ENCODE measurements at regions not wholly inside any gene's neighbourhood (a gene's known extent, or its start where the extent isn't known, plus 50 kb on each side); places are given as distances from the start of the nearest gene placed in this dataset.

GRCh38 chr15:29473621-29474105 is 204.0 kb upstream of the NSMCE3 start:
- TF ChIP-seq MAX (IDR thresholded peaks at IDR 0.05; ENCODE audit: insufficient read depth, insufficient read length) (no peak), POLR2A (IDR thresholded peaks at IDR 0.05; ENCODE audit: low read depth, low read length) (no peak), EZH2 (IDR thresholded peaks at IDR 0.05; ENCODE audit: borderline replicate concordance, low read depth, low read length, severe bottlenecking) (no peak), POLR2AphosphoS5 (IDR thresholded peaks at IDR 0.05; ENCODE audit: insufficient read depth, low read depth, low read length) (no peak), JUN (IDR thresholded peaks at IDR 0.05; ENCODE audit: borderline replicate concordance, insufficient read depth, insufficient read length, low read depth) (no peak), MYC (IDR thresholded peaks at IDR 0.05; ENCODE audit: low read depth, low read length) (no peak), GATA2 (IDR thresholded peaks at IDR 0.05; ENCODE audit: insufficient read depth, insufficient read length, low read depth, low read length) (no peak), FOS (IDR thresholded peaks at IDR 0.05; ENCODE audit: borderline replicate concordance, insufficient read depth, low read length) (no peak)
- TF ChIP-seq, protein P1, sequence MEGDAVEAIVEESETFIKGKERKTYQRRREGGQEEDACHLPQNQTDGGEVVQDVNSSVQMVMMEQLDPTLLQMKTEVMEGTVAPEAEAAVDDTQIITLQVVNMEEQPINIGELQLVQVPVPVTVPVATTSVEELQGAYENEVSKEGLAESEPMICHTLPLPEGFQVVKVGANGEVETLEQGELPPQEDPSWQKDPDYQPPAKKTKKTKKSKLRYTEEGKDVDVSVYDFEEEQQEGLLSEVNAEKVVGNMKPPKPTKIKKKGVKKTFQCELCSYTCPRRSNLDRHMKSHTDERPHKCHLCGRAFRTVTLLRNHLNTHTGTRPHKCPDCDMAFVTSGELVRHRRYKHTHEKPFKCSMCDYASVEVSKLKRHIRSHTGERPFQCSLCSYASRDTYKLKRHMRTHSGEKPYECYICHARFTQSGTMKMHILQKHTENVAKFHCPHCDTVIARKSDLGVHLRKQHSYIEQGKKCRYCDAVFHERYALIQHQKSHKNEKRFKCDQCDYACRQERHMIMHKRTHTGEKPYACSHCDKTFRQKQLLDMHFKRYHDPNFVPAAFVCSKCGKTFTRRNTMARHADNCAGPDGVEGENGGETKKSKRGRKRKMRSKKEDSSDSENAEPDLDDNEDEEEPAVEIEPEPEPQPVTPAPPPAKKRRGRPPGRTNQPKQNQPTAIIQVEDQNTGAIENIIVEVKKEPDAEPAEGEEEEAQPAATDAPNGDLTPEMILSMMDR (IDR thresholded peaks at IDR 0.05; ENCODE audit: extremely low read depth in 1 of 2, insufficient read depth in 1 of 2, low read depth in 1 of 2, low read length in 2 of 2): no peak
